Mesenchymal stem cell (in vitro differentiated cells and primary cell): ENCODE measurements at regions not wholly inside any gene's neighbourhood (a gene's known extent, or its start where the extent isn't known, plus 50 kb on each side); places are given as distances from the start of the nearest gene placed in this dataset.
A peak's percentile ranks its signal among the peaks of the same experiment; 100 is the strongest.

Source experiments
- DNase-seq: peaks from one replicate; pipeline ENCODE4 v3.0.0-alpha.2; 2013
- H2AFZ ChIP-seq: one replicate; pipeline ENCODE4 v1.6.1; 2013; ENCODE audit warnings: low read depth, mild to moderate bottlenecking, control low read depth, inconsistent platforms, low read length, moderate library complexity
- H2AK5ac ChIP-seq: 2 replicates; pipeline ENCODE4 v1.6.1; 2013; ENCODE audit warnings: low read length, moderate library complexity, mild to moderate bottlenecking, inconsistent platforms; ENCODE audit not compliant: severe bottlenecking
- H2BK120ac ChIP-seq: one replicate; pipeline ENCODE4 v1.6.1; 2013; ENCODE audit warnings: low read depth, mild to moderate bottlenecking, inconsistent platforms, low read length, moderate library complexity
- H2BK12ac ChIP-seq, 2 experiments: one replicate each; pipeline ENCODE4 v1.6.1; 2013; ENCODE audit warnings: inconsistent platforms in 2 of 2, low read length in 2 of 2, mild to moderate bottlenecking in 2 of 2, moderate library complexity in 2 of 2, control low read depth in 1 of 2
- H2BK15ac ChIP-seq: one replicate; pipeline ENCODE4 v1.6.1; 2013; ENCODE audit warnings: mild to moderate bottlenecking, low read depth, inconsistent platforms; ENCODE audit not compliant: poor library complexity, severe bottlenecking
- H2BK5ac ChIP-seq: 2 replicates; pipeline ENCODE4 v1.6.1; 2013; ENCODE audit warnings: low read depth, mild to moderate bottlenecking, low read length, control low read depth, inconsistent platforms; ENCODE audit not compliant: poor library complexity, severe bottlenecking
- H3K14ac ChIP-seq, 2 experiments: one replicate each; pipeline ENCODE4 v1.6.1; 2013; ENCODE audit warnings: inconsistent platforms in 2 of 2, low read length in 2 of 2, control low read depth in 1 of 2, mild to moderate bottlenecking in 1 of 2, moderate library complexity in 1 of 2
- H3K18ac ChIP-seq, 2 experiments: one replicate each; pipeline ENCODE4 v1.6.1; 2013; ENCODE audit warnings: inconsistent platforms in 2 of 2, low read length in 2 of 2, control low read depth in 1 of 2, low read depth in 1 of 2, mild to moderate bottlenecking in 1 of 2
- H3K23ac ChIP-seq, 2 experiments: one replicate each; pipeline ENCODE4 v1.6.1; 2013; ENCODE audit warnings: inconsistent platforms in 2 of 2, low read length in 2 of 2, mild to moderate bottlenecking in 2 of 2, moderate library complexity in 2 of 2, control low read depth in 1 of 2
- H3K27ac ChIP-seq: 2 replicates; pipeline ENCODE4 v1.5.1; 2013; ENCODE audit warnings: mild to moderate bottlenecking, moderate library complexity, low read length, control low read depth, inconsistent platforms; ENCODE audit not compliant: poor library complexity, severe bottlenecking
- H3K27me3 ChIP-seq, 2 experiments: 2 replicates each; pipeline versions ENCODE4 v1.6.1 to v1.7.0; 2013; ENCODE audit warnings: low read length in 2 of 2, mild to moderate bottlenecking in 2 of 2, moderate library complexity in 2 of 2, control low read depth in 1 of 2, inconsistent platforms in 1 of 2; ENCODE audit not compliant: control insufficient read depth in 1 of 2, insufficient read depth in 1 of 2
- H3K36me3 ChIP-seq, 2 experiments: 2 replicates each; pipeline versions ENCODE4 v1.6.1 to v1.7.0; 2013; ENCODE audit warnings: low read length in 2 of 2, control low read depth in 1 of 2, inconsistent platforms in 1 of 2, low read depth in 1 of 2, mild to moderate bottlenecking in 1 of 2; ENCODE audit not compliant: insufficient read depth in 2 of 2, control insufficient read depth in 1 of 2
- H3K4ac ChIP-seq, 2 experiments: one replicate each; pipeline ENCODE4 v1.6.1; 2013; ENCODE audit warnings: inconsistent platforms in 2 of 2, low read length in 2 of 2, mild to moderate bottlenecking in 2 of 2, moderate library complexity in 2 of 2, control low read depth in 1 of 2, low read depth in 1 of 2
- H3K4me1 ChIP-seq: 2 replicates; pipeline ENCODE4 v1.6.1; 2013; ENCODE audit warnings: low read depth, low read length, control low read depth; ENCODE audit not compliant: control insufficient read depth, insufficient read depth
- H3K4me2 ChIP-seq: 2 replicates; pipeline ENCODE4 v1.6.1; 2013; ENCODE audit warnings: low read length, mild to moderate bottlenecking, inconsistent platforms; ENCODE audit not compliant: poor library complexity, severe bottlenecking
- H3K4me3 ChIP-seq, 2 experiments: 2 replicates each; pipeline versions ENCODE4 v1.5.1 to v1.7.0; 2013; ENCODE audit warnings: low read length in 2 of 2, mild to moderate bottlenecking in 2 of 2, control low read depth in 1 of 2, low read depth in 1 of 2; ENCODE audit not compliant: insufficient read depth in 1 of 2
- H3K79me1 ChIP-seq: replicated peaks from 2 replicates; pipeline ENCODE4 v1.6.1; 2013; ENCODE audit warnings: mild to moderate bottlenecking, control low read depth, low read length, inconsistent platforms; ENCODE audit not compliant: poor library complexity, severe bottlenecking
- H3K9ac ChIP-seq: 2 replicates; pipeline ENCODE4 v1.7.0; 2013; ENCODE audit warnings: mild to moderate bottlenecking, low read length, moderate library complexity
- H3K9me3 ChIP-seq: 2 replicates; pipeline ENCODE4 v1.7.0; 2013; ENCODE audit warnings: mild to moderate bottlenecking, low read length; ENCODE audit not compliant: control insufficient read depth
- H4K8ac ChIP-seq: one replicate; pipeline ENCODE4 v1.6.1; 2013; ENCODE audit warnings: inconsistent platforms, mild to moderate bottlenecking, low read length, moderate library complexity
- H4K91ac ChIP-seq: one replicate; pipeline ENCODE4 v1.6.1; 2013; ENCODE audit warnings: mild to moderate bottlenecking, low read length, inconsistent platforms
- WGBS: methylation state at CpG from one replicate; pipeline ENCODE4 v1.1.7; 2013; ENCODE audit warnings: mixed read lengths; 5-methylcytosine and 5-hydroxymethylcytosine counted together

DNA sequence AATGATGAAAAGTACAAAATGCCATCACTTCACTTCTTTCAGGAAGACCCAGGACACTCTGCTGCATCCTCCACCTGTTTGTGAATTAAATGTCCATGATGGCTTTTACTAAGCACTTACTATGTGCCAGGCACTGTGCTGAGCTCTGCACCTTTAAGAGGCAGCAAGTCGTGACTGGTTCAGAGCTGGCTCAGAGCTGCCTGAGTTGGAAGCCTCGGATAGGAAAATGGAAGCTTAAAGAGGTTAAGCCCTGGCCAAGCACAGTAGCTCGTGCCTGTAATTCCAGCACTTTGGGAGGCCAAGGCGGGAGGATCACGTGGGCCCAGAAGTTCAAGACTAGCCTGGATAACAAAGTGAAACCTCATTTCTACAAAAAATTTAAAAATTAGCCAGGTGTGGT is 95.6 kb downstream of the SNX5 start:
- no peak overlapping the region for H3K18ac ChIP-seq
- H3K4ac ChIP-seq = no peak overlapping the region
- no peaks in the 10 kb centered on the region for H3K79me1 ChIP-seq
- no peak overlapping the region for H2BK12ac ChIP-seq
- H3K23ac ChIP-seq = no peak overlapping the region
- H2BK15ac ChIP-seq = no peak overlapping the region
- H3K27ac ChIP-seq = no peak overlapping the region
- H2AK5ac ChIP-seq = no peak overlapping the region
- peaks cover 0 to 20% of the 10 kb centered on the region in 2 experiments for H3K27me3 ChIP-seq
- no peak overlapping the region for H3K14ac ChIP-seq
- no peak for DNase-seq
- no peak overlapping the region for H4K8ac ChIP-seq
- peak overlapping the region; percentile 82 for H3K9ac ChIP-seq
- H3K4me1 ChIP-seq = peaks cover 5% of the 10 kb centered on the region
- H3K36me3 ChIP-seq = no peaks in the 10 kb centered on the region
- no peak overlapping the region for H3K4me2 ChIP-seq
- H2BK5ac ChIP-seq = no peak overlapping the region
- no peak overlapping the region for H2BK120ac ChIP-seq
- WGBS = 67% methylated on average over 5 of the region's 5 CpGs
- no peak overlapping the region for H4K91ac ChIP-seq
- H2AFZ ChIP-seq = no peak overlapping the region
- no peak overlapping the region for H3K4me3 ChIP-seq
- no peaks in the 10 kb centered on the region for H3K9me3 ChIP-seq

DNA sequence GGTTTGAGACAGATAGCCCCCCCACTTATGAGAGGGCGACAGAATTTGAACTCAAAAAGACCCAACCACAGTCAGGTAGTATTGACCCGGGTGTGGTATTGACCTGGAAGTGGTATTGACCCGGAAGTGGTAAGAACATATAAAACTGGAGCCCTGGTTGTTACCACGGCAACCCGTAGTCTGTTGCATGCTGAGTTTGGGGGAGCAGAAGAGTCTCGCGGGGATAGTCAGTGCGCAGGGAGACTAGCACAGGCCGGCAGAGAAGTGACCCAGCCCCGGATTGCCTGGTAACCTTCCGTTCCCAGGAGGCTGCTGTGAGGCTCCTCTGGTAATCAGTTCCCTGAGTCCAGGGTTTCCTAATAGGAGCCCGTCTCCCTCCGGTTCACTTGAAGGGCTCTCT is 96.2 kb downstream of the SNX5 start:
- Histone ChIP-seq H2BK120ac (no peak overlapping the region), H3K36me3 (no peaks in the 10 kb centered on the region), H2AK5ac (no peak overlapping the region), H3K14ac (no peak overlapping the region), H2AFZ (no peak overlapping the region), H3K4me3 (no peak overlapping the region), H2BK12ac (no peak overlapping the region), H3K9ac (no peak overlapping the region), H4K91ac (no peak overlapping the region), H2BK5ac (no peak overlapping the region), H3K4ac (no peak overlapping the region), H4K8ac (no peak overlapping the region), H3K4me1 (peaks cover 5% of the 10 kb centered on the region), H2BK15ac (no peak overlapping the region), H3K27ac (no peak overlapping the region), H3K23ac (no peak overlapping the region), H3K18ac (no peak overlapping the region), H3K9me3 (no peaks in the 10 kb centered on the region), H3K4me2 (no peak overlapping the region), H3K27me3 (peaks cover 0 to 20% of the 10 kb centered on the region in 2 experiments), H3K79me1 (no peaks in the 10 kb centered on the region)
- DNase-seq = no peak
- 94% methylated on average over 11 of the region's 13 CpGs for WGBS

DNA sequence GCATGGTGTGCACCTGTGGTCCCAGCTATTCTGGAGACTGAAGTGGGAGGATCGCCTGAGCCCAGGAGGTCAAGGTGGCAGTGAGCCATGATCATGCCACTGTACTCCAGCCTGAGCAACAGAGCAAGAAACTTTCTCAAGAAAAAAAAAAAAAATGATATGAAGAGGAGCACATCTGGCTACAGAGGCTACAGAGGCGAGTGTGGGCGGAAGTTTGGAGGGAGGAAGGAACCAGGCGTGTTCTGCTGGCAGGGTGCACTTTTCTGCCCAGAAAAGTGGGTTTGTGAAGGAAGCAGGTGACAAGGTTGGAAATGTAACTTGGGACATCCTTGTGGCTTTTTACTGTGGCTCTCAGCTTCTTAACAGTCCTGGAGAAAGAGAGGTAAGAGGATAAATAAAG is 96.7 kb downstream of the SNX5 start:
- H3K79me1 ChIP-seq = no peaks in the 10 kb centered on the region
- no peak overlapping the region for H3K27ac ChIP-seq
- H2AK5ac ChIP-seq = no peak overlapping the region
- peaks cover 0 to 20% of the 10 kb centered on the region in 2 experiments for H3K27me3 ChIP-seq
- no peak overlapping the region for H2BK120ac ChIP-seq
- H2BK12ac ChIP-seq = no peak overlapping the region
- DNase-seq = no peak
- H2BK5ac ChIP-seq = no peak overlapping the region
- H3K9me3 ChIP-seq = no peaks in the 10 kb centered on the region
- no peaks in the 10 kb centered on the region for H3K36me3 ChIP-seq
- H3K9ac ChIP-seq = no peak overlapping the region
- no peak overlapping the region for H3K4ac ChIP-seq
- H2AFZ ChIP-seq = no peak overlapping the region
- no peak overlapping the region for H3K14ac ChIP-seq
- WGBS = 90% methylated on average over 4 of the region's 4 CpGs
- H4K8ac ChIP-seq = no peak overlapping the region
- H3K4me2 ChIP-seq = no peak overlapping the region
- H3K4me3 ChIP-seq = no peak overlapping the region
- no peak overlapping the region for H4K91ac ChIP-seq
- no peak overlapping the region for H2BK15ac ChIP-seq
- H3K23ac ChIP-seq = no peak overlapping the region
- peaks cover 5% of the 10 kb centered on the region for H3K4me1 ChIP-seq
- no peak overlapping the region for H3K18ac ChIP-seq

DNA sequence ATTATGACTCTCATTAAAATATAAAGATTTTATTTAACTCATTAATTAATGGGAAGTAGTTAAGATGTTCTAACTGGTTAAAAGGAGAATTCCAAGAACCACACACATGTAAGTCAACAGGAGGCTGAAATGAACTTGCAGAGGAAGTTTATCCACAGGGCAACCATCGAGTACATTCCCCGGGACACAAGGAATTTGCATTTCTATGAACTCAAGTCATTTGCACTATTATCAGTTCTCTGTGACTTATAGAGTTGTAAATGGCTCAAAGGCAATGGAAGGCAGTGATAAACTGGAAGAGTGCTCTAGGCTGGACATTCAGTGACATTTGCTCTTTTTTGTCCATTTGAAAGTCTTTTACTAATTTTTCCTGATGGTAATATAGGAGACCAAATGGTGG is 97.4 kb downstream of the SNX5 start:
- Histone ChIP-seq H3K27ac (no peak overlapping the region), H4K91ac (no peak overlapping the region), H4K8ac (no peak overlapping the region), H2BK15ac (no peak overlapping the region), H3K79me1 (no peaks in the 10 kb centered on the region), H3K9ac (no peak overlapping the region), H3K4me3 (no peak overlapping the region), H3K36me3 (no peaks in the 10 kb centered on the region), H3K4me2 (no peak overlapping the region), H3K27me3 (peaks cover 0 to 20% of the 10 kb centered on the region in 2 experiments), H2BK12ac (no peak overlapping the region), H2AFZ (no peak overlapping the region), H3K18ac (no peak overlapping the region), H3K14ac (no peak overlapping the region), H3K4me1 (peaks cover 4% of the 10 kb centered on the region), H2BK120ac (no peak overlapping the region), H2BK5ac (no peak overlapping the region), H3K9me3 (no peaks in the 10 kb centered on the region), H3K23ac (no peak overlapping the region), H2AK5ac (no peak overlapping the region), H3K4ac (no peak overlapping the region)
- WGBS = 0% methylated on average over 1 of the region's 2 CpGs
- DNase-seq = no peak
